Prostate gland (tissue), 2 donors: ENCODE measurements at regions not wholly inside any gene's neighbourhood (a gene's known extent, or its start where the extent isn't known, plus 50 kb on each side); places are given as distances from the start of the nearest gene placed in this dataset.

Experiments
- POLR2A ChIP-seq: fragments of 450-650 bp; IDR thresholded peaks from one replicate; pipeline ENCODE4 v1.6.1; 2016; ENCODE audit warnings: antibody characterized with exemption, mild to moderate bottlenecking
- POLR2AphosphoS5 ChIP-seq: sonication (generic); formaldehyde crosslinking; IDR thresholded peaks from one replicate; pipeline ENCODE4 v1.6.1; 2017; ENCODE audit warnings: antibody characterized with exemption
- TF ChIP-seq, protein P1 (sequence below), 4 experiments: fragments of 200-600 bp in 2 of 4; fragments of 450-650 bp in 2 of 4; sonication (generic) in 2 of 4; IDR thresholded peaks; 1 replicate in 3 of 4; 2 replicates in 1 of 4; pipeline ENCODE4 v1.5.1; 2016 to 2019; ENCODE audit warnings: antibody characterized with exemption in 4 of 4, mild to moderate bottlenecking in 2 of 4, moderate library complexity in 2 of 4

- TF ChIP-seq, protein P1, sequence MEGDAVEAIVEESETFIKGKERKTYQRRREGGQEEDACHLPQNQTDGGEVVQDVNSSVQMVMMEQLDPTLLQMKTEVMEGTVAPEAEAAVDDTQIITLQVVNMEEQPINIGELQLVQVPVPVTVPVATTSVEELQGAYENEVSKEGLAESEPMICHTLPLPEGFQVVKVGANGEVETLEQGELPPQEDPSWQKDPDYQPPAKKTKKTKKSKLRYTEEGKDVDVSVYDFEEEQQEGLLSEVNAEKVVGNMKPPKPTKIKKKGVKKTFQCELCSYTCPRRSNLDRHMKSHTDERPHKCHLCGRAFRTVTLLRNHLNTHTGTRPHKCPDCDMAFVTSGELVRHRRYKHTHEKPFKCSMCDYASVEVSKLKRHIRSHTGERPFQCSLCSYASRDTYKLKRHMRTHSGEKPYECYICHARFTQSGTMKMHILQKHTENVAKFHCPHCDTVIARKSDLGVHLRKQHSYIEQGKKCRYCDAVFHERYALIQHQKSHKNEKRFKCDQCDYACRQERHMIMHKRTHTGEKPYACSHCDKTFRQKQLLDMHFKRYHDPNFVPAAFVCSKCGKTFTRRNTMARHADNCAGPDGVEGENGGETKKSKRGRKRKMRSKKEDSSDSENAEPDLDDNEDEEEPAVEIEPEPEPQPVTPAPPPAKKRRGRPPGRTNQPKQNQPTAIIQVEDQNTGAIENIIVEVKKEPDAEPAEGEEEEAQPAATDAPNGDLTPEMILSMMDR (IDR thresholded peaks at IDR 0.05), result no peak
- TF ChIP-seq POLR2AphosphoS5, result no peak
- TF ChIP-seq POLR2A, result no peak
Observed at GRCh38 chr20:61127311-61128039, 124.6 kb upstream of the CDH4 start.
